ENCODE measurements at regions not wholly inside any gene's neighbourhood (a gene's known extent, or its start where the extent isn't known, plus 50 kb on each side); places are given as distances from the start of the nearest gene placed in this dataset.

DNA sequence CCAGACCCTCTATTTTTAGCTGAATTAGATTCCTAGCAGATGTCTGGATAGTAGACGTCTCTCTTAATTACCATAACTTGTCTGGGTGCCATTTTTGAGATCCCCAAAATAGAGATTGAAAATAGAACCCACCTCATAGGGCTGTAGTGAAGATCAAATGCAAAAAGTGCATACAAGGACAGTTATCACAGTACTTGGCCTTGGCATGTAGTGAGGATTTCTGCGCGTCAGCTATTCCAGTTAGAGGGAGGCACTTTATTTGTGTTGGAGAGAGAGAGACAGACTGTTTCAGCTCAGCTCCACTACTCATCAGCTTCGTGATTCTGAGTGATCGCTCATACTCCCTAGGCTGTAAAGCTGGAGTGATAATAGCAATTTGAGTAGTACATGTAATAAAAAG is 59.6 kb upstream of the CDH13 start:
- peak overlapping the region in 1 of 2 donors; percentile 25 for H3K27ac ChIP-seq (ENCODE audit: low read depth in 1 of 2, low read length in 2 of 2)
- no peak overlapping the region for H3K4me3 ChIP-seq (ENCODE audit: low read length in 2 of 2)
- DNase-seq = no peak
- ATAC-seq (ENCODE audit: low FRiP score) = no peak
- H3K36me3 ChIP-seq (ENCODE audit: control insufficient read depth in 1 of 2, insufficient read depth in 2 of 2, low read length in 1 of 2) = no peaks in the 10 kb centered on the region
- no peaks in the 10 kb centered on the region for H3K9me3 ChIP-seq (ENCODE audit: control insufficient read depth, low read length)
- no peaks in the 10 kb centered on the region for H3K4me1 ChIP-seq (ENCODE audit: control insufficient read depth in 1 of 2, insufficient read depth in 2 of 2, low read length in 2 of 2)
- 7 to 13% methylated on average over 5 of the region's 5 CpGs for whole genome bisulfite sequencing, 2 donors
- intact Hi-C loops (cut with DNase I) = no loop called here
- no peaks in the 10 kb centered on the region for H3K27me3 ChIP-seq (ENCODE audit: control insufficient read depth in 1 of 2, insufficient read depth in 2 of 2, low read length in 1 of 2)

DNA sequence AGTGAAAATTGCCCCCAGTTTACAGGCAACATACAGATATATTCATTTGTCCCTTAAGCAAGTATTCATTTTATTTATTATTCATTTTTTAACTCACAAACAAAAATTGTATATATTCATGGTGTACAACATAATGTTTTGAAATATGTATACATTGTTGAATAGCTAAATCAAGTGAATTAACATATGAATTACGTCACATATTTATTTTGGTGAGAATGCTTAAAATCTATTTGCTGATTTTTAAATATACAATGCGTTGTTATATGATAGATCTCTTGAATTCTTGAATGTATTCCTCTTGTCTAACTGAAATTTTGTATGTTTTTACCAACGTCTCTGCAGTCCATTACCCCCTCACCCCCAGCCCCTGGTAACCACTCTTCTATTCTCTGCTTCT is 63.4 kb upstream of the CDH13 start:
- intact Hi-C loops (cut with DNase I) = no loop called here
- no peak for DNase-seq
- 84 to 86% methylated on average over 3 of the region's 3 CpGs for WGBS, 2 donors
- Histone ChIP-seq H3K27ac (ENCODE audit: low read depth in 1 of 2, low read length in 2 of 2) (no peak overlapping the region), H3K4me3 (ENCODE audit: low read length in 2 of 2) (no peak overlapping the region), H3K9me3 (ENCODE audit: control insufficient read depth, low read length) (no peaks in the 10 kb centered on the region), H3K36me3 (ENCODE audit: control insufficient read depth in 1 of 2, insufficient read depth in 2 of 2, low read length in 1 of 2) (no peaks in the 10 kb centered on the region), H3K4me1 (ENCODE audit: control insufficient read depth in 1 of 2, insufficient read depth in 2 of 2, low read length in 2 of 2) (no peaks in the 10 kb centered on the region), H3K27me3 (ENCODE audit: control insufficient read depth in 1 of 2, insufficient read depth in 2 of 2, low read length in 1 of 2) (no peaks in the 10 kb centered on the region)
- ATAC-seq (ENCODE audit: low FRiP score) = no peak

DNA sequence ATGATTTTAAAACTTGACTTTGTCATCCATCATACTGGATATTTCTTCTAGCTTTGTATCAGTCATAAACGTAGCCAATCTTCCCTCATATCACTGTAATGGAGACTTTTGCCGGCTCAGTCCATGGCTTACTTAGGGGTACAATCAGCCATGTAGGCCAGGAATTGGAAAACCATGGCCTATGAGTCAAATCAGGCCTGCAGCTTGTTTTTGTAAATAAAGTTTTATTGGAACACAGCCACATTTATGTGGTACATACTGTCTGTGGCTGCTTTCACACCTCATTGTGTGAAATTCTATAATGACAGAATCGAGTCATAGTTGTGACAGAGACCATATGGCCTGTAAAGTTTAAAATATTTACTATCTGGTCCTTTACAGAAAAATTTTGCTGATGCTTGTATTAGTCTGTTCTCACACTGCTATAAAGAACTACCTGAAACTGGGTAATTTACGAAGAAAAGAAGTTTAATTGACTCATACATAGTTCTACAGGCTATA is 64.5 kb upstream of the CDH13 start:
- Histone ChIP-seq H3K9me3 (ENCODE audit: control insufficient read depth, low read length) (no peaks in the 10 kb centered on the region), H3K27me3 (ENCODE audit: control insufficient read depth in 1 of 2, insufficient read depth in 2 of 2, low read length in 1 of 2) (no peaks in the 10 kb centered on the region), H3K36me3 (ENCODE audit: control insufficient read depth in 1 of 2, insufficient read depth in 2 of 2, low read length in 1 of 2) (no peaks in the 10 kb centered on the region), H3K4me1 (ENCODE audit: control insufficient read depth in 1 of 2, insufficient read depth in 2 of 2, low read length in 2 of 2) (no peaks in the 10 kb centered on the region), H3K27ac (ENCODE audit: low read depth in 1 of 2, low read length in 2 of 2) (no peak overlapping the region), H3K4me3 (ENCODE audit: low read length in 2 of 2) (no peak overlapping the region)
- ATAC-seq (ENCODE audit: low FRiP score) (no peak), DNase-seq (no peak)
- intact Hi-C loops (cut with DNase I) = no loop called here
- 90 to 92% methylated on average over 4 of the region's 4 CpGs for WGBS, 2 donors

DNA sequence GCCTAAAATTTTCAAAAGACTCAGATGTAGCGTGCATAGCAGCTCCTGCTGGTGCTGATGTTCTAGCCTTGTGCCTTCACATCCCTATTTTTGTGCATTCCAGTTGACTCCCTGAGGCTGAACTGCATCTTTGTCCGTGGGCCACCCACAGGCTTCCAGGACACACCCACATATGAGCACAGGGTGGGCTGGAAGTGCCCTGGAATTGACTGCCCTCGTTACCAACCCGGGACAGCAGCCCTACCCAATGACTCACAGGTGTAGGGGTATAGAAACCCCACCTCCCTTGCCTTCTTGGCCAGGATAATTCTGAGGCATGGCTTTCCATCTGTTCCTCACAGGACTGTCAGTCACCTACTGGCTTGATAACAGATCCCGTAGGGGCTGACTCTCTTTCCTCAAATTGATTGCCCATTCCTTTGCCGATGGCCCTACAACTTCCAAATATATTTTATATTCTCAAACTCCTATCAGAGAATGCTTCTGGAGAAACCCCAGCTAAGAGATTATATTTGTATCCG is 65.9 kb upstream of the CDH13 start:
- DNase-seq (no peak), ATAC-seq (ENCODE audit: low FRiP score) (no peak)
- 68 to 69% methylated on average over 7 of the region's 7 CpGs for WGBS, 2 donors
- no peaks in the 10 kb centered on the region for H3K4me1 ChIP-seq (ENCODE audit: control insufficient read depth in 1 of 2, insufficient read depth in 2 of 2, low read length in 2 of 2)
- H3K27ac ChIP-seq (ENCODE audit: low read depth in 1 of 2, low read length in 2 of 2) = no peak overlapping the region
- no peaks in the 10 kb centered on the region for H3K9me3 ChIP-seq (ENCODE audit: control insufficient read depth, low read length)
- H3K36me3 ChIP-seq (ENCODE audit: control insufficient read depth in 1 of 2, insufficient read depth in 2 of 2, low read length in 1 of 2) = no peaks in the 10 kb centered on the region
- H3K27me3 ChIP-seq (ENCODE audit: control insufficient read depth in 1 of 2, insufficient read depth in 2 of 2, low read length in 1 of 2) = no peaks in the 10 kb centered on the region
- no peak overlapping the region for H3K4me3 ChIP-seq (ENCODE audit: low read length in 2 of 2)
- intact Hi-C loops (cut with DNase I) = no loop called here

DNA sequence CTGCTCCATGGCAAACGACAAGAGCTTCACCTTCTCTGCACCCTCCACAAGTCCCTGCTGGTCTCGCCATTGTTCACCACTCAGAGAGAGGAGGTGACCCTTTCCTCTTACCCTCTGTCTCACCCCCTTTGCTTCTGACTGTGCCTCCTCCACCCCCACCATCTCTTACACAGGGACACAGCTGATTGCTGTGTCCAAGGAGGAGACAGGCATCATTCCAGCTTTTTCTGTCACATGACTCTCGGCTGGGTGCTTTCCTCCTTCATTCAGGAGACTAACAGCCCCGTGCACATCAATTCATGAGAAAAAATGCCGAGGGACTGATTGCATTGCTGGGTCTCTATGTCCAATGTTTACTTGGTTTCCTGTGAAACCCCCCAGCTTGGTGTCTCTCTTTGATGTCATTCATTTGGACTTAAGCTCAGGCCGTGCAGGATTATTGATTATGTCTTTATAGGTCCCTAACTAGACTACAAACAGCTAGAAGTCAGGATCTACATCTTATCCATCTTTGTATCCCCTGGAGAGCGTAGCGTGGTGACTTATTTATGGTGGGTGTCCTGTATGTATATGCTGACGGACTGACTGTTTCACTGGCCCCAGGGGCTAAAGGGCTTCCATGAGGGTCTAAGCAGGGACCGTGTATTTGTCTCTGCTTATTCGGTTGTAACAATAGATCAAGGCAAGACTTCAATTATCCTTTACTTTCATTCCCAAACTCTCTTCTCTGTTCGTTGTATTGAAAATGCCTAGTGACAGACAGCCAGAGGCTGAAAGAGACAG is 82.2 kb upstream of the CDH13 start:
- WGBS, 2 donors = 29 to 34% methylated on average over 12 of the region's 12 CpGs
- no peak for DNase-seq

DNA sequence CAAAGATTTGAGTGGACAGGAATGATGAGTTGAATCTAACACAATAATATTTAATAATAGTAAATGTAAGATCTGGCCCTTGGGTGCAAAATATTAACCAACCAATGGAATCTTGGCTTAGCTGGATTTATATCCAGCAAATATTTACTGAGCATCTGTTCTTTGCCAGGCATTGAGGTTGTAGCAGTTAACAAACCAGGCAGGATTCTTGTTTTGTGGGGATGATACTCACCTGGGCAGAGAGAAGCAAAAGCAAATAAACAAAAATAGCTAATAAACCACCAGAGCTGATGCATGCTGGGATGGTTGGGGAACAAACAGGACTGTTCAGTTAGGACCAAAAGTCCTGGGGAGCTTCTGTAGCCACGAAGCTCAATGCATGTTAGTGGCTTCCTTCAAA is 84.1 kb upstream of the CDH13 start:
- peaks cover 0 to 3% of the 10 kb centered on the region in 2 donors for H3K27me3 ChIP-seq (ENCODE audit: control insufficient read depth in 1 of 2, insufficient read depth in 2 of 2, low read length in 1 of 2)
- no peak overlapping the region for H3K27ac ChIP-seq (ENCODE audit: low read depth in 1 of 2, low read length in 2 of 2)
- ATAC-seq (ENCODE audit: low FRiP score) (no peak), DNase-seq (no peak)
- no peaks in the 10 kb centered on the region for H3K36me3 ChIP-seq (ENCODE audit: control insufficient read depth in 1 of 2, insufficient read depth in 2 of 2, low read length in 1 of 2)
- intact Hi-C loops (cut with DNase I) = no loop called here
- H3K4me1 ChIP-seq (ENCODE audit: control insufficient read depth in 1 of 2, insufficient read depth in 2 of 2, low read length in 2 of 2) = no peaks in the 10 kb centered on the region
- WGBS, 2 donors = 82 to 87% methylated on average over 1 of the region's 1 CpG
- peaks cover 2% of the 10 kb centered on the region for H3K9me3 ChIP-seq (ENCODE audit: control insufficient read depth, low read length)
- no peak overlapping the region for H3K4me3 ChIP-seq (ENCODE audit: low read length in 2 of 2)

More for the DNA sequence above, 82.2 kb upstream of the CDH13 start:
- Histone ChIP-seq H3K9me3 (ENCODE audit: control insufficient read depth, low read length) (no peaks in the 10 kb centered on the region), H3K27ac (ENCODE audit: low read depth in 1 of 2, low read length in 2 of 2) (no peak overlapping the region), H3K4me1 (ENCODE audit: control insufficient read depth in 1 of 2, insufficient read depth in 2 of 2, low read length in 2 of 2) (no peaks in the 10 kb centered on the region), H3K4me3 (ENCODE audit: low read length in 2 of 2) (no peak overlapping the region), H3K36me3 (ENCODE audit: control insufficient read depth in 1 of 2, insufficient read depth in 2 of 2, low read length in 1 of 2) (no peaks in the 10 kb centered on the region), H3K27me3 (ENCODE audit: control insufficient read depth in 1 of 2, insufficient read depth in 2 of 2, low read length in 1 of 2) (peaks cover 0 to 3% of the 10 kb centered on the region in 2 donors)
- intact Hi-C loops (cut with DNase I) = no loop called here
- no peak for ATAC-seq (ENCODE audit: low FRiP score)

DNA sequence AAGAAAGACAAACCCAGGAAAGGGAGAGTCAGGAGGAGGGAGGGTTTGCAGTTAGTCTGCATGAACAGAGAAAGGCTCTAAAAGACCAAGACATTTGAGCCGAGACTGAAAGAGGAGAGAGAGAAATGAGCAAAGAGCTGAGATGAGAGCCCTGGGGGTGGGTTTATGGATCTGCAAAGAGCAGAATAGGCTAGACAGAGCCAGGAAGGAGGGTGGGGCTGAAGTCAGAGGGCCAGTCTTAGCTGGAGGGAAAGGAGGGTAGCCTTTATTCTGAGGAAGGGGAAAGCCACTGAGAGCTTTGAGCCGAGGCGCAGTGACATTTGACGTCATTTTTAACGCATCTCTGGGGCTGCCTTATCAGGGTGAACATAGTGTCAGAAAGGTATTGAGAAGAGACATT is 85.7 kb upstream of the CDH13 start:
- H3K4me1 ChIP-seq (ENCODE audit: control insufficient read depth in 1 of 2, insufficient read depth in 2 of 2, low read length in 2 of 2) = no peaks in the 10 kb centered on the region
- WGBS, 2 donors = 67 to 79% methylated on average over 5 of the region's 5 CpGs
- intact Hi-C loops (cut with DNase I) = no loop called here
- no peak for DNase-seq
- H3K27me3 ChIP-seq (ENCODE audit: control insufficient read depth in 1 of 2, insufficient read depth in 2 of 2, low read length in 1 of 2) = peaks cover 0 to under 1% of the 10 kb centered on the region in 2 donors
- H3K27ac ChIP-seq (ENCODE audit: low read depth in 1 of 2, low read length in 2 of 2) = no peak overlapping the region
- no peak overlapping the region for H3K4me3 ChIP-seq (ENCODE audit: low read length in 2 of 2)
- H3K36me3 ChIP-seq (ENCODE audit: control insufficient read depth in 1 of 2, insufficient read depth in 2 of 2, low read length in 1 of 2) = no peaks in the 10 kb centered on the region
- H3K9me3 ChIP-seq (ENCODE audit: control insufficient read depth, low read length) = peaks cover 3% of the 10 kb centered on the region
- no peak for ATAC-seq (ENCODE audit: low FRiP score)

DNA sequence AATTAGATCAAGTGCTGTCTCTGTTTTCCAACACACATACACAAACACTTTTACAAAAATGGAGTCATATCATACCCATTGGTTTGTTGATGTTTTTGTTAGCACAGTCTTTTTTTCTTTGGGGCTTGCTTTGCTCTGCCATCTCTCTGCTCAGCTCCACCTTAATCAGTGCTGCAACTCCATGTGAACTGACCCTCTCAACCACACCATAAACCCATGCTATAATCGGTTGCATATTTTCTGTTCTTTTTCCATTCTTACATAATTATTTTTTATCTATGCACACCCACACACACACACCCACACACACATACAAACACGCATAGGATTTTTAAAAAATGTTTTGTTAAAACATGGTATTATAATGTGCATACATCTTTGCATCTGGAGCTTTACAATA is 91.0 kb upstream of the CDH13 start:
- intact Hi-C loops (cut with DNase I) = no loop called here
- no peak overlapping the region for H3K27ac ChIP-seq (ENCODE audit: low read depth in 1 of 2, low read length in 2 of 2)
- ATAC-seq (ENCODE audit: low FRiP score) = no peak
- no peak overlapping the region for H3K4me3 ChIP-seq (ENCODE audit: low read length in 2 of 2)
- no peaks in the 10 kb centered on the region for H3K4me1 ChIP-seq (ENCODE audit: control insufficient read depth in 1 of 2, insufficient read depth in 2 of 2, low read length in 2 of 2)
- peaks cover 0 to 3% of the 10 kb centered on the region in 2 donors for H3K27me3 ChIP-seq (ENCODE audit: control insufficient read depth in 1 of 2, insufficient read depth in 2 of 2, low read length in 1 of 2)
- DNase-seq = no peak
- H3K36me3 ChIP-seq (ENCODE audit: control insufficient read depth in 1 of 2, insufficient read depth in 2 of 2, low read length in 1 of 2) = no peaks in the 10 kb centered on the region
- WGBS, 2 donors = 17 to 27% methylated on average over 2 of the region's 2 CpGs
- peaks cover 3% of the 10 kb centered on the region for H3K9me3 ChIP-seq (ENCODE audit: control insufficient read depth, low read length)

DNA sequence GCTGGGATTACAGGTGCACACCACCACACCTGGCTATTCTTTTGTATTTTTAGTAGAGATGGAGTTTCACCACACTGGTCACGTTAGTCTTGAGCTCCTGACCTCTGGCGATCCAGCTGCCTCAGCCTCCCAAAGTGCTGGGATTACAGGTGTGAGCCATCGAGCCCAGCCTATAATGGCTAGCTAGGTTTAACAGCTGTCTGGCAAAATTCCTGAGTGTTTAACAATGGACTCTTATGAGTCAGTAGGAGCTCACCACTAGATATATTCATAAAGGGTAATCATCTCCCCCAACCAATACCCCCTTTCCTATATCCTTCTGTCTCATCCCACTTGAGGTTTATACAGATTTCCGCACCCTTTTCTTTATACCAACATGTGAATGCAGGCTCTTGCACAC is 91.5 kb upstream of the CDH13 start:
- H3K9me3 ChIP-seq (ENCODE audit: control insufficient read depth, low read length) = peaks cover 3% of the 10 kb centered on the region
- ATAC-seq (ENCODE audit: low FRiP score) (no peak), DNase-seq (no peak)
- 84 to 86% methylated on average over 4 of the region's 4 CpGs for WGBS, 2 donors
- no peak overlapping the region for H3K27ac ChIP-seq (ENCODE audit: low read depth in 1 of 2, low read length in 2 of 2)
- intact Hi-C loops (cut with DNase I) = no loop called here
- no peak overlapping the region for H3K4me3 ChIP-seq (ENCODE audit: low read length in 2 of 2)
- no peaks in the 10 kb centered on the region for H3K36me3 ChIP-seq (ENCODE audit: control insufficient read depth in 1 of 2, insufficient read depth in 2 of 2, low read length in 1 of 2)
- no peaks in the 10 kb centered on the region for H3K4me1 ChIP-seq (ENCODE audit: control insufficient read depth in 1 of 2, insufficient read depth in 2 of 2, low read length in 2 of 2)
- peaks cover 0 to 3% of the 10 kb centered on the region in 2 donors for H3K27me3 ChIP-seq (ENCODE audit: control insufficient read depth in 1 of 2, insufficient read depth in 2 of 2, low read length in 1 of 2)
